CD1c-positive myeloid dendritic cell (primary cell): ENCODE measurements at regions not wholly inside any gene's neighbourhood (a gene's known extent, or its start where the extent isn't known, plus 50 kb on each side); places are given as distances from the start of the nearest gene placed in this dataset.

Source experiments
- DNase-seq: peaks from one replicate; pipeline ENCODE4 v3.0.0-alpha.2; 2016; ENCODE audit errors: extremely low spot score

GRCh38 chr6:15735567-15736265 lies 72.9 kb upstream of the DTNBP1 start:
- no peak for DNase-seq

DNA sequence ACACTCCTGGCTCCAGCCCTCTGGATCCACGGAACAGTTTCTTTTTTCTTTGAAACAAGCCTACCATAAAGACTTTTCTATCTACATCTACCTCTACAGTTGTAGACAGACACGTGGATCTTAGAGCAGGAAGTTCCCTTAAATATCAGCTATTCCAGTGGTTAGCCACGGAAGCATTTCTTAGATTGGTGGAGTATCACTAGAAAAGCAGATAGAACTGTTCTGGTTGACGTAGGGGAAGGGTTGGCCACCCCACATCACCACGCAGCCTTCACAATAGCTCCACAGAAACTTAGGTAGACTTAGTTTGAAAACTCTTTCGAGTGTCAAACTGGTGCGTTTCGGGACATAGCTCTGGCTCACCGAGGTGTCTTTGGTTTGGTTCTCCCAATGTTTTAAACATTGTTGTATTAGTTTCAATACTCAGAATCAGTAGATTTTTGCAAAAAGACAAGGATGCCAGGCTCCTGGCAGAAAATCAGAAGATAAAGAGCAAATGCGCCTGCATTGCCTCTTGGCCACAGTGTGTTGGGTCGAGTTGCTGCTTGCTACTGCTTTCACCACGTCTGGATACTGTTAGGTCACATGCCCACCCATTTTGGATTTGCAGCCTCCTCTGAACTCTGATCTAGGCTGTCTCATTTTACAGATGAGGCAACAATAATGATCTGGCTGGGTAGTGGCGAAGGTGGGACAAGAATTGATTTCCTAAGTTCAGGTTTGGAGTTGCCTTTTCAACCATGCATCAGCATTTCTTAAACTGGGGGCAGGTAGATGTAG lies 71.5 kb upstream of the DTNBP1 start:
- DNase-seq: no peak

GRCh38 chr6:15730922-15731321 lies 68.1 kb upstream of the DTNBP1 start:
- DNase-seq: no peak

- no peak for DNase-seq
Measured at GRCh38 chr6:15730442-15730841, 67.6 kb upstream of the DTNBP1 start.

DNA sequence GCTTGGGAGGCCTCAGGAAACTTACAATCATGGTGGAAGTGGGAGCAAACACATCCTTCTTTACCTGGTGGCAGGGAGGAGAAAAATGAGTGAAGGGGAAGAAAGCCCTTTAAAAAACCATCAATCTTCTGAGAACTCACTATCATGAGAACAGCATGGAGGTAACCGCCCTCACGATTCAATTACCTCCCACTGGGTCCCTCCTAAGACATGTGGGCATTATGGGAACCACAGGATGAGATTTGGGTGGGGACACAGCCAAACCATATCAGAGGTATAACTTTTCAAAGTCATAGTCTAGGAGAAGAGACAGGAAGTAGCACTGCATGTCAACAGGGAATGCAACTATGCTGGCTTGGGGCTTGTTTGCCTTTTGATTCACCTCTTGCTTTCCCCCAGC lies 59.9 kb upstream of the DTNBP1 start:
- DNase-seq: no peak

DNA sequence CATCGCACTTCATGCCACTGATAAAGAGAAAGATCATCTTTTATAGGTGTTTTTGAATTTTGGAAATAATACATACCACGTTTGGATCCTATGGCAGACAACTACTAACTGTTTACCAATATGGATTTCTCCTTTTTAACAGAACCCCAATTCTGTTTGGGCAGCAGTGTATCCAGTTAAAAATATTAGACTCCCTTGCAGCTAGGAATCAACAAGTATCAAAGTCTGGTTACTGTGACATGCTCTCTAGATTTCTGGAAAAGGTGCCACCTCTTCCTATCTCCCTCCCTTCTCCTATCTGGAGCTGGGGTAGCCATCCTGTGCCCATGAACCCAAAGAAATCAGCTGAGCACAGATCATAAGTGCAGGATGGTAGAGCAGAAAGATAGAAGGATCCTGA lies 54.1 kb upstream of the DTNBP1 start:
- no peak for DNase-seq

DNA sequence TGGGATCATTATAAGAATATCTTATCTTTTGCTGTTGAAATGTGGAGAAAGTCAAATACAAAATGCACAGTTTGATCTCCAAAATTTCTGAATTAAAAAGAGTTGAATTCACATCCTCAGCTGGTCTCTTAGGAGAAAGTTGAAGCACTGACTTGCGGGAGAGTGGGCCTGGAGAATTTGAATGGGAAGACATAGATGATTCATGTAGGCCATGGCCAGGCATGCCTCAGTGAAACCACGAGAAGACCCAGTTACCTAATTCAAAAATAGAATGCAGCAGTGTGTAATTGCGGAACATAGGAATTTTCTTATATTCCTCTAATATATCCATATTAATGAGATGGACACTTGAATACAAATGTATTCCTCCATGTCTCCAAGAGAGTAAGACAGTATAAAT lies 53.0 kb upstream of the DTNBP1 start:
- DNase-seq: no peak

DNA sequence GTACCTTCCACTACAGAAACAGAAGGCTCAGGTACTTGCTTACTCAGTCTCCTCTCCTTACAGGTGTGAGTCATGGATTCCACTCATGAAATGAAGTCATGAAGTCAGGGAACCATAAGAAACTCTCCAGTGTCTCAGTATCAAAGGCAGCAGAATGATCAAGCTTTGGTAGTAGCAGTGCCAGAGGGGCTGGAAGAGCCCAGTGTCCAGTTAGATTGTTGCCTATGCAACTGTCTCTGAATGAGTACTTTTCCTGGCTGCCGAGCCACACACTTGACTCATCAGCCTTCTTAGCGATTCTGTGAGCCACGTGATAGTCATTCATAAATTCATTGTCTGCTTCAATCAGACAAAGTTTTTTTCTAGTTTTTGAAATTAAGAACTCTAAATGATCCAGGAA lies 52.2 kb upstream of the DTNBP1 start:
- DNase-seq: no peak

- DNase-seq: no peak
Measured at GRCh38 chr6:15714658-15715057, 51.8 kb upstream of the DTNBP1 start.

- no peak for DNase-seq
Measured at GRCh38 chr6:15713325-15713724, 50.5 kb upstream of the DTNBP1 start.

DNA sequence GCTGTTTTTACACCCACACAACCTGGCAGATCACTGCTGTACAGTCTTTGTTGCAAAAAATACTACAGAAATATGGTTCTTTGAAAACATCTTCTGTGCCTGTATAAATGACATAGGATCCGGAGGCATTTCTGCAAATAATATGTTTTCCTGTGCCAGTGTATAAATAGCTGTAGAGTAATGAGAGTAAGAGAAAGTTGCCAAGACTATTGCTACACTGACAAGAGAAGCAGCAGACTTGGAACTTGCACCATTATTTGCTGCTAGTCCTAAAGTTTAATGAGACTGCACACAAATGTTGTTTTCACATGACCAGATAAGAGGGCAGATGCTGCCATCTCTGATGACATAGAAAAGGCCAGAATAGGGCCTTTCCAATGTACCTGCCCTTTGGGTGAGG lies 50.0 kb upstream of the DTNBP1 start:
- no peak for DNase-seq
